GM23248 (cell line): ENCODE measurements at regions not wholly inside any gene's neighbourhood (a gene's known extent, or its start where the extent isn't known, plus 50 kb on each side); places are given as distances from the start of the nearest gene placed in this dataset.

Experiments used
- EZH2 ChIP-seq: fragments of 200-600 bp; sonication (generic); IDR thresholded peaks from 2 replicates; pipeline ENCODE4 v1.6.1; 2018; ENCODE audit warnings: antibody characterized with exemption, mild to moderate bottlenecking; ENCODE audit not compliant: insufficient read depth, poor library complexity, severe bottlenecking
- EZH2phosphoT487 ChIP-seq: fragments of 200-600 bp; sonication (generic); IDR thresholded peaks from 2 replicates; pipeline ENCODE4 v1.6.1; 2018; ENCODE audit warnings: antibody characterized with exemption, moderate library complexity, mild to moderate bottlenecking, low read depth; ENCODE audit not compliant: insufficient read depth

- TF ChIP-seq EZH2 (no peak), EZH2phosphoT487 (no peak)
Measured at GRCh38 chr2:114185501-114185900, 256.9 kb upstream of the DPP10 start.
